ENCODE measurements at regions not wholly inside any gene's neighbourhood (a gene's known extent, or its start where the extent isn't known, plus 50 kb on each side); places are given as distances from the start of the nearest gene placed in this dataset.
"Not testable (repeated sequence)": the region's sequence is repeated elsewhere in the genome, so short reads cannot be mapped to it uniquely, and the experiment has no call there.

- H3K27me3 ChIP-seq = no peaks in the 10 kb centered on the region
- no peaks in the 10 kb centered on the region for H3K9me3 ChIP-seq
- H3K36me3 ChIP-seq = no peaks in the 10 kb centered on the region
- intact Hi-C loops (cut with DNase I) = no loop called here
- no peak overlapping the region for H3K27ac ChIP-seq
- TF ChIP-seq, protein P1, sequence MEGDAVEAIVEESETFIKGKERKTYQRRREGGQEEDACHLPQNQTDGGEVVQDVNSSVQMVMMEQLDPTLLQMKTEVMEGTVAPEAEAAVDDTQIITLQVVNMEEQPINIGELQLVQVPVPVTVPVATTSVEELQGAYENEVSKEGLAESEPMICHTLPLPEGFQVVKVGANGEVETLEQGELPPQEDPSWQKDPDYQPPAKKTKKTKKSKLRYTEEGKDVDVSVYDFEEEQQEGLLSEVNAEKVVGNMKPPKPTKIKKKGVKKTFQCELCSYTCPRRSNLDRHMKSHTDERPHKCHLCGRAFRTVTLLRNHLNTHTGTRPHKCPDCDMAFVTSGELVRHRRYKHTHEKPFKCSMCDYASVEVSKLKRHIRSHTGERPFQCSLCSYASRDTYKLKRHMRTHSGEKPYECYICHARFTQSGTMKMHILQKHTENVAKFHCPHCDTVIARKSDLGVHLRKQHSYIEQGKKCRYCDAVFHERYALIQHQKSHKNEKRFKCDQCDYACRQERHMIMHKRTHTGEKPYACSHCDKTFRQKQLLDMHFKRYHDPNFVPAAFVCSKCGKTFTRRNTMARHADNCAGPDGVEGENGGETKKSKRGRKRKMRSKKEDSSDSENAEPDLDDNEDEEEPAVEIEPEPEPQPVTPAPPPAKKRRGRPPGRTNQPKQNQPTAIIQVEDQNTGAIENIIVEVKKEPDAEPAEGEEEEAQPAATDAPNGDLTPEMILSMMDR (IDR thresholded peaks at IDR 0.05) = no peak
- H3K4me3 ChIP-seq = no peak overlapping the region
- H3K4me1 ChIP-seq = no peaks in the 10 kb centered on the region
- no peak for DNase-seq (ENCODE audit: low spot score in 2 of 2)
These were observed 53.3 kb upstream of the TUBA3E start for GRCh38 chr2:130251535-130251872.

DNA sequence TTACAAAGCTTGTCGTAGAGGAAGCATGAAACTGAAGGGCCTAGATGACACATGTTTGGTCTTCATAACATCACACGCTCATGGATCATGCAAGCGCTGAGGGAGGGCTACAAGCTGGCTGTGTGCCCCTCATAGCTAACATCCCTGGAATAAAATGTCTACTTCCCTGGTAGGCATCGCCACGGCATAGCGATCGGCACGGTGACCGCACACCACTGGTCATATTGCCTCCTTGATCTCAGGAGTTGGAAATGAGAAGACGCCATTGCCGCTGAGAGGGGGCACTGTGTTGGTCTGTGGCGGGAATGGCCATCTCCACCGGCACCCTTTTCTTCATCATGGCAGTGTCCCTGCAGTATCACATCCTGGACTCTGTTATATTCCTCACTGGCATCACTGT, 50.1 kb upstream of the TUBA3E start:
- H3K4me1 ChIP-seq; H3K27me3 ChIP-seq; H3K27ac ChIP-seq; H3K9me3 ChIP-seq; H3K36me3 ChIP-seq; H3K4me3 ChIP-seq; intact Hi-C loops (cut with DNase I); DNase-seq (ENCODE audit: low spot score in 2 of 2): not testable (repeated sequence)

Data from ascending aorta (tissue), 2 donors.